GM21529 (cell line): ENCODE measurements at regions not wholly inside any gene's neighbourhood (a gene's known extent, or its start where the extent isn't known, plus 50 kb on each side); places are given as distances from the start of the nearest gene placed in this dataset.
"Not testable (repeated sequence)": the region's sequence is repeated elsewhere in the genome, so short reads cannot be mapped to it uniquely, and the experiment has no call there.

Source experiments
- ATAC-seq: cut with Tn5 transposase; IDR thresholded peaks from one replicate; pipeline ENCODE4 v1.9.1; 2021; ENCODE audit not compliant: unreplicated experiment

DNA sequence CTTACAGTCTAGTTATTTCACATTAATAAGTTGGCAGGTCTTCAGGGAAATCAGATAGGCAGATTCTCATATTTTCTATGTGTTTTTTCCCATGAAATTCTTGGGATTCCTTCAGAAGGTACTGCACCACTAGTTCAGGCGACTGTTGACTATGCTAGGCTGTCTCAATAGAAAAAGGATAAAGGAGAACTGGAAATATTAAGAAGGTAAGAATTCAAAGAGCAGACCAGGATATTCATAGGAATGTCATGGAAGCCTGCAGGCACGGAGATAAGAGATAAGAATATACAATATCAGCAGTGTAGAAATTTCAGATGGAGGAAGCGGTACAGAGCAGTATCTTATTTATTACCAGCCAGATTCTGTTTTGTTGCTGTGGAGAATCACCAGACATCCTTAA, 432.1 kb upstream of the MDFIC2 start:
- ATAC-seq: no peak

DNA sequence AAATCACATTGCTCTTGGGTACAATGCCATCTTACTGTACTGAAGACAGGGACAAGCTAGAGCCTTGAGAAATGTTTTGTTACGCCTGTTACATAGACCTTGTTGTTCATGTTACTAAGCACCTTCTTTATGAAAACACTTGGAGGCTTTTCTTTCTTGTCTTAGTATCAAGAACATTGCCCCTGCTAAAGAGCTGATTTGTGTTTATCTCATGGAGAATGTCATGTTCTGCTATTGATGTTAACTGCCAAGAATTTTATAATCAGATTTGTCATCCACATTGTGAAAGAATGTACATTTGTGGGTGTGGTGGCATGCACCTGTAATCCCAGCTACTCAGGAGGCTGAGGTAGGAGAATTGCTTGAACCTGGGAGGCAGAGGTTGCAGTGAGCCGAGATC, 431.3 kb upstream of the MDFIC2 start:
- no peak for ATAC-seq

DNA sequence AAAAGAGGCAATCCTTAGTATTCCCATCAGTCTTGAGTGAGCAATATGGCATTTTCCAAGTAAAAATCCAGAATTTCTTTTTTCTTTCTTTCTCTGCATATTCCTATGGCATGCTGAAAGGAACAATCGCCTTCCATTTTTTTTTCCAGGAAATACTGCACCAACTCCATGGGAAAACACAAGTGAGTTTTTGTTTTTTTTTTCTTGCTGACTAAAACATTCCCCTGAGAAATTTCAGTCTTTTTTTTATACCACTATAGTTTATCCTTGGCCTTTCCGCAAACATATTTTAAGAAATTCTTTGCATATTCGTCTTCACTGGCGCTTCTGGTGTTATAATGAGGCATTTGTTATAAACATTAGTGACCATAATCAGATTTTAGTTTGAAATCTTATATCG, 429.6 kb upstream of the MDFIC2 start:
- ATAC-seq: no peak

DNA sequence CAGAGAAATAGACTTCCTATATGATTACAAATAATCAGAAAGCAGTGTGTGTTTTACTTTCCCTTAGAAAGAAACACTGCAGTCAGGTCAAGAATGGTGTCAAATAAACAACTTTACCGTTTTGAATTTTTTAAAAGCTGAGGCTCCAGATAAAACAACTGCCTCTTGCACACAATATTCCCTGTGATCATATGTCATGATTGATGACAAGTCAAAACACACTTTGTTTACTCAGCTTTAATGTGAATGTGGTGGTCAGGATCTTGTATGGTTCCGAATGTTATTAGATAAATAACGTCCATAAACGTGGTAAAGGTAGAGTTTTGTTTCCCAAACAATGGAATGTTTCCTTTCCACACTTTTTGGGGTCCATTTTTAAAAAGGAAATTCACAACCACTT, 428.4 kb upstream of the MDFIC2 start:
- ATAC-seq: no peak

DNA sequence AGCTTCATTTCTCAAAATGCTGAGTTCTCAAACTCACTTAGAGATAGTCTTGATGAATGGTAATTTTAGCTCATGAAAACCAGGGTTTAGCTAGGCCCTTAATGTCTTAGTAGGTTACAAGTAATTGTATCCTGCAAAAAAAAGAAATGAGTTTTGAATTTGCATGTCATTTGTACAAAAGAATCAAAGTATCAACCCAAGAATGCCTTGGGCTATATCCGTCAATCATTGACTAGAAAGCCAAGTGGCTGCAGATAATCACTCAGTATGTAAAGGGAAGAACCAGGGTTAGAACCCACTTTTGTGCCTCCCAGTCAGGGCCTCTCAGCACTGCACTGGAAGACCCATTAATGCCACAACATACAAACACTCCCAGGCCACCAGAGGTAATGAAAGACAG, 427.6 kb upstream of the MDFIC2 start:
- ATAC-seq: no peak

DNA sequence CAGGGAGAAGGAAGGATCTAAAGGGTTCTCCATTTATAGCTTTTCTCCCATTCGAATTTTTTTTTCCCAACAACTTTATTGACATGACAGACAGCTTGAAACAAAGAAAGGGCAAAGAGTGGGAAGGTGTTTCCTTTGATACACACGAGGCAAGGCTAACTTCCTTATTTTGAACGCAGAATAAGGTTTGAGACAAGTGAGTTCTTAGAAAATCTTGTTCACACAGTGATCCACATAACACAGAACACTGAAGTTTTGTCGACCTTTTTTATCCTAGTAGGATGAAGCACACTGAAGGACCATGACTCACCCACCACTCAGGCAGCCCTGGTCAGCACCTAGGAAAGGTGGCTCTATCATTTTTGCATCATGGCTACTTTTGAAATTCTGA, 425.8 kb upstream of the MDFIC2 start:
- no peak for ATAC-seq

DNA sequence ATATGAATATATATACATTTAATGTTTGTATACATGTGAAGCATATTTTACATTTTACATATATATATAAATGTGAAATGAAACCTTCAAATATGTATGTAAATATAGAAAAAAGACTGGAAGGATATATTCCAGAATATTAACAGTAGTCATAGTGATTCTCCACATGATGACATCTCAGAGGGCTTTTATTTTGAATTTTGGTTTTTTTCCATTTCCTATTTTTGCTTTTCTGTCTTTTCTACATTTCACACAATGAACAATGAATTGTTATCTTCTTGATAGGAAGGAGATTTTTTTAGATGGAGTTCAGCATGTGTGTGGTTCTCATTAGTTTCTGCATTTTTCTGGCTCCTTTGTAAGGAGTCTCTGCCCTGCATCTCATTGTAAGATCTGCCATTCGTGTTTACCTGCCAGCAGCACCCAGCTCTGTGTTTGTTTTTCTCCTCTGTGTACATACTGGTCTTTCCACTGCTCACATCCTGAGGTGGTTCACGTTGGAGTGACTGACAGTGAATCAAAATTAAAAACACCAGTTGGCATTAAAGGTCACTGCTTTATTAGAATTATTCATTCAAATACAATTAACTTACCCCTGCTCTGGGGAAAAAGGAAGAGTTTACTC, 425.3 kb upstream of the MDFIC2 start:
- no peak for ATAC-seq

DNA sequence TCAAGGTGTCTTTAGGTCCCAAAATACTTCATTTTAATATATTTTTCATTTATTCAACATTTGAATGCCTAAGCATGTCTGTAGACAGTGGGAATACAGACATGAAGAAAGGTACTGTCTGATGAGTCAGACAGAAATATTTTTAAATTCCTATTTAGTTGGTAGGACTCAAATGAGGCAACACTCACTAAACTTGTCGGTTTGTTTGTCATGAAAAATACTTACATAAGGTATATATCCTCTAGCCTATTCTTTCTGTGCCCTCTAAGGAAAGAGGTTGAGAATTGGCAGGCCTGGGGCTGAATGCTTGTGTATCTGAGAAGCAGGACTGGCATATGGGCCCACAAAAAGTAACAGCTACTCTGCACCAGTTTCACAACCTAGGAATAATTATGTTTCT, 423.6 kb upstream of the MDFIC2 start:
- no peak for ATAC-seq

DNA sequence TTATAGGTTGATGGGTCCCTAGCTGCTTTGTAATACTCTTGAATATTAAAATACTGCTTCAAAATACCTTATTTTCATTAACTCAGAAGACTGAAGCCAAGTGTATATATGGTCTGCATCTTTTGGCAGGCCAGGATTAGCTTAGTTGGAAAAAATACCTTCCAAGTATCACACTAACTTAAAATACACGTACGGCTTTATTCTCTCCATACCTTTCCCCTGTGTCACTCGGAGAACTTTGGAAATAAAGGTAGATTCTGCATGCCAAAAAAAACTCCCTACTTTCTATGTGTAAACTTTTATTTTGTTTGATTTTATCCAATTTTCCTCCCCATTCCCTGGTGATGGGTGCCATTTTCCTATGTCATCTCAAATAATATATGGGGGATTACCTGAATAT, 422.3 kb upstream of the MDFIC2 start:
- no peak for ATAC-seq

DNA sequence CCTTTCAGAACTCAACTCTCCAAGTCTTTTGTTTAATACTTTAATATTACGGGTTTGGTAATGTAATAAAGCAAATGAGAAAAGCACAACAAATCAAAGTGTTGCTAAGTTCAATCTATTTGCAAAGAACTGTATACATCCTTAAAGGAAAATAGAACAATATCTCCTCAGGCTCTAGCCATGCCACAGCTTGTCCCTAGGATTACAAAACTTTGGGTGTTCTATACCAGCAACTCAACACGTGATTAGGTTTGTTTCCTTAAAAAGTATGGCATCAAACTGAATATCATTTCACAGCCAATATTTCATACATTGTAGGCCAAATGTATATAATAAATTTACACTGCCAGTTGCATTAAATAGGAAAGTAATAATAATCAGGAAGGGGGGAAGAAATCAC, 418.6 kb upstream of the MDFIC2 start:
- no peak for ATAC-seq

DNA sequence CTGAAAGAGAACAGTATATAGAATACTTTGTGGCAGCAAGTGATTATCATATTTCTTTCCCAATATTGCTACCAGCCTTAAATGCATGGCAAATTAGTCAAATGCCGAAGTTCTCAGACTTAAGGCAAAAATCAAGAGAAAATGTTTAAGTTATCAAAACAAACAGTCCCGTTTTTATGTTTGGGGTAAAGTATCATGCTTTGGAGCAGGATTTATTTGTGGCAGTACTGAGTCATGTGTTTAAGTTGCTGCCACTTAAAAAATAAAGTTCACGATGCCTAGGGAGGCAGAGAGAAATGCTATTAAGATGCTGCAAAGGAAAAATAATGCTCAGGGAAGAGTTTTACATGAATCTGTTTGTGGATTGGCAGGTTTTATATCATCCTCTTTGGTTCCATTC, 417.4 kb upstream of the MDFIC2 start:
- ATAC-seq: no peak

DNA sequence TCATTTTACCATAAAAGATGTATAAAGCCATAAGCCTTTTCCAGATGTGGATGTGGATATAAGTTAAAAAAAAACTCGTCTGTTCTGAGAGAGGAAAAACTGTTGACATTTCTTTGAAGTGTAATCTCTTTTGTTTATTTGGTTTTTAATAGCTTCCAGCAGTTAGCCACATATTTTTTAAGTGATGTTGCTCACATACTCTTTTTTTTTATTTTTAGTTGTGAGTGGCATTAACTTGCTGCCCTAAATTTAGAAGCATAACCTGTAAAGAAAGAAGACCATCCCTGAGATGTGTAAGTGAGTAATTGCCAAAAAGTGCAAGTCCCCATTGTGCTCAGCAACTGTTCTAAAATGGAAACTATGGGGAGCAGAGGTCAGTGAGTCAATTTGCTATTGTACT, 415.9 kb upstream of the MDFIC2 start:
- ATAC-seq: no peak

DNA sequence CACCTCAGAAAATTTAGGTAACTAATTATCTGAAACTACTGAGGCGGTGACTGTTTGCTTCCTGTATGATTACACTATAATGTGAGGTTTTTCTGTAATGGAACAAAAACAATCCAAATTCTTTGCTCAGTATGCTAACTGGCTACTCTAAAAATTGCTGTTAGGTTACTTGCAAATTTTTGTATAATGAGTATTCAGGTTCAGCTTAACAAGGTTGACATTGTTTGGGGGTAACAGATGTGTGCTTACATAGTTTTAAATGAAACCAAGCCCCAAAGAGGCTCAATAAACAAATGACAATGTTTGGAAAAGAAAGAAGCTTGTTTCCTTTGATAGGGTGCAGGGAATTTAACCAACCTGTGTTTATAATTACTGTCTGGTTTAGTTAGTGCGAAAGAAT, 414.5 kb upstream of the MDFIC2 start:
- no peak for ATAC-seq

DNA sequence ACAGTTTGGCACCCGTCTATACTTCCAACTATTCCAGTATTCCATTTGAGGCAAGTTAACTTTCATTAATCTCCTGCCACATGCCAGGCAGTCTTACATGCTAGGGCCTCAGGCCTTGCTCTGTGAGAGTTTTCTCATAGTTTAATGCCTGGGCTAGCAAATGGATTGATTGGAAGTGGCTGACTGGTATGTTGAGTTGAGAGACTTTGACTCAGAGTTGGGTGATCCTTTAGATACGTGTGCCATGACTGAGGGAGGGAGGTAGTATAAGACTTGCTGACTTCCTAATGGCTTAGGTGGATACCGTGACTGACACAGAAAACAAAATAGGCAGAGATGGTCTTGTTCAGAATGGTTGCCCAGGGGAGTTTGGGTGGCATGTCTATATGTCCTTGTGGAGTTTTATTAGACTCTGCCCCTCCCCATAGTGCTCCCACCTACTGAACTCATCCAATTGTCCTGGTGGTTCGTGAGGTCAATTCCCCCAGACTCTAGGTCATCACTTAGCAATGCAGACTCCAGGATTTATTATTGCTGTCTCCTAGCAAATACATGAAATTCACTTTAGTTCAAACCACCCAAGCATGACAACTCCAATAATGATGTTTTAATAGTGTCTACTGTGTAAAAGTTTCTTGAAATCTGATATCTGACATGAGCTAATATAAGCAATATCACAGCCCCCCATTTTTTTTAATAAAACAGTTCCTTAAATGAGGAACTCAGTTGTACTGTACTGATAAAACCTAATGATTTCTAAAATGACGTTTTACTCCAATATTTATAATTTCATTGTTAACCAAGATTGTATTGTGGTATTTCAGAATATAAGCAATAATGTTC, 413.9 kb upstream of the MDFIC2 start:
- ATAC-seq: no peak

DNA sequence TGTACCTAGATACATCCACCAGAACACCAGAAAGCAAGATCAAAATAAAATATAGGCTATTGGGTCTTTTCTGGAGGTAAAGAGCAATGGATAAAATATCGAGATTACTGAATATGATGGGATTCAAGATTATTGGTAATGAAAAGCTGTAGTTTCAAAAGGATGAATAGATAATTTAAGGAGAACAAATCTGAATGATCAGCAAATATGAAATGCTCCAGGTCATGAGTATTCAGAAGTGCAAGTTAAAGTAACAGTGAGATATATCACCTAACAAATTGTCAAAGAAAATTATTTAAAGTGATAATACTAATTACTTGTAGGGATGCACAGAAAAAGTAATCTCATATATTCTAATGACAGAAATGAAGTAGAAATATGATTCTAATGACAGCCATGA, 409.6 kb upstream of the MDFIC2 start:
- ATAC-seq: no peak

DNA sequence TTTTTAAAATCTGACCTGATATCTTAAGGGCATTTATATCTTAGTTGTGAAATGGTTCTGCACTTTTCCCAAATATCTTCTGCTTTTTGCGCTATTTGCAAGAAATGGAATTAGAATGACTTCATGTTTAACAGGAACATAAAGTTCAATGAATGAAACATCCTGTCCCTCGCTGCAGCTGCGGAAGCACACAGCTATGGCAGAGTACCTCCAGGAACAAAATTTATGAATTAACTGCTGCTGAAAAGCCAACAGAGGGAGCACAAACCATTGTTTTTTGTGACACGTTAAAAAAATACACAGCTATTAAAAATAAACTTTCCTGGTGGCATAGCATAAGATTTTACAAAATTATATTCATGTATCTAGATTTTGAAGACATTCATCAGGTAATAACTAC, 404.4 kb upstream of the MDFIC2 start:
- no peak for ATAC-seq

DNA sequence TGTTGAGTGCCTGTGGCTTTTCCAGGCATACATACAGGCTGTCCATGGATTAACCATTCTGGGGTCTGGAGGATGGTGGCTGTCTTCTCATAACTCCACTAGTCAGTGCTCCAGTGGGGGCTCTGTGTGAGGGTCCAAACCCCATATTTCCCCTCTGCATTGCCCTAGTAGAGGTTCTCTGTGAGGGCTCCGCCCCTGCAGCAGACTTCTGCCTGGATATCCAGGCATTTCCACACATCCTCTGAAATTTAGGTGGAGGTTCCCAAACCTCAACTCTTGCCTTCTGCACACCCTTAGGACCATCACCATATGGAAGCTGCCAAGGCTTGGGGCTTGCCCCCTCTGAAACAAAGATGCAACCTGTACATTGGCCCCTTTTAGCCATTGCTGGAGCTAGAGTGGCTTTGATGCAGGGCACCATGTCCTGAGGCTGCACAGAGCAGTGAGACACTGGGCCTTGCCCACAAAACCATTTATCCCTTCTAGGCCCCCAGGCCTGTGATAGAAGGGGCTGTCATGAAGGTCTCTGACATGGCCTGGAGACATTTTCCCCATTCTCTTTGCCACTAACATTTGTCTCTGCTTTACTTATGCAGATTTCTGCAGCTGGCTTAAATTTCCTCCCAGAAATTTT, 400.1 kb upstream of the MDFIC2 start:
- no peak for ATAC-seq

DNA sequence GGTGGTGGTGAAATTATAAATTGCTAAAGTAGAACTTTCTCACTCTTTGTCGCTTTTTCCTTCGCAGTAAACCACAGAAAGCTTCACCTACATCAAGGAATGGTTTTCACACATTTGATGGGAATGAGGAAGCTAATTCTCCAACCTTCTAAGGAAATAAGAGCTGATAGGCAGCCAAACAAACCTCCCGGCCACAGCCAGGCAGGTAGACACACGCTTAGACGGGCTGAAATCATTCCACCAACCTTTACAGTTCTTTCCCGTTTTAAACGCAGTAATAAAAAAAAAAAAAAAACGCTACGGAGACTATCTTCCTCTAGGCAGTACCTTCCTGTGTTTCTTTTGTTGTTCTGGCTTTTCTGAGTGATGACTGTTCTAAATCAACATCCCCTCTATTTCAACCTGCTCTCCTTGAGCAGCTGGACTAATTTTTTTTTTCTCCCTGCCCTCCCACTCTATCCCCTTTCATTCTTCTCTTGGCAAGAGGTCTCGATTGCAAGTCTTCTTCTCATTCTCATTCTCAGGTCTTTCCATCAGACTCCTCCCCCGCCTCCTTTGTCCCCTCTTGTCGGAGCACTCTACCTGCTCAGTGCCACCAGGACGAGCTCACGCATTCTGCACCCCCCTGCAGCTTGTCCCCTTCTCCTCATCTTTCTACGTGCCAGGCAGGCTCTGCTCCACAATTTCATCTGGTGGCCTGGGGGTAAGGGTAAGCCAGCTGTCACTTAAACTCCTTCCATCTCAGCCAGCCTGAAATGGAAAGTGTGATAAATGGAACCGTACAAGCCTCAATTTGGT, 391.1 kb upstream of the MDFIC2 start:
- ATAC-seq: no peak

DNA sequence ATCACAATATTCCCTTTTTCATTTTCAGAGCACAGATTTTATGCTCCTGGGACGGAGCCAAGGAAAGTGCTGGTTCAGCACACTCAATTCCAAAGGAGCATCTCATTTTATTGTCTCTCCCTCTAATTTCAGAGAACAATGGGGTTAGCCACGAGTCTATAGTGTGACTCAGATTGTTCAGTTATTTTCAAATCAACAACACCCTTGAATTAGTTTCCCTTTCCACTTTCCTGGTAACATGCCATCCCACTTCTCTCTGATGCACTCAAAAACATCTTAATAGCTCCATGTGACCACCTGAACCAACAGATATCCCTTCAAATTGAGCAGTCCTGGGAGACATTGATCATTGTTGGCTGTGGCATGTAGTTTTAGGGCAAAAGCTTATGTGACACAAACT, 389.7 kb upstream of the MDFIC2 start:
- ATAC-seq: no peak

DNA sequence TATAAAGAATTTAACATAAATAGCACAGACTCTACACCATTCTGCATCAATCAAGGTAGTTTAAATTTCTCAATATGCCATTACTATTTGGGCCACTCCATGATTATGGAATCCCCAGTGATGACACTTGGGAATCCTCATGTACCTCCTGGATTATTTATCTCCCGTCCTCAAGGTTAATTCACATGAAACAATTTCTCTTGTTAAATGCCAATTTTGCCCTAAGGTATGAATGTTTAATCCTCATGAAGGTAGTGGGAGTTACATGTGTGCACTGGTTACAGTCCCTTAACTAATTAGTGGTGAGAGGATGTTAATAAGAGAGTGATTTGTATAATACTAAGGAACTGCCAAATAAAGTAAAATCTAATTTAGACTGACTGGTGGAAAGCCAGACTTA, 372.3 kb upstream of the MDFIC2 start:
- ATAC-seq: no peak

DNA sequence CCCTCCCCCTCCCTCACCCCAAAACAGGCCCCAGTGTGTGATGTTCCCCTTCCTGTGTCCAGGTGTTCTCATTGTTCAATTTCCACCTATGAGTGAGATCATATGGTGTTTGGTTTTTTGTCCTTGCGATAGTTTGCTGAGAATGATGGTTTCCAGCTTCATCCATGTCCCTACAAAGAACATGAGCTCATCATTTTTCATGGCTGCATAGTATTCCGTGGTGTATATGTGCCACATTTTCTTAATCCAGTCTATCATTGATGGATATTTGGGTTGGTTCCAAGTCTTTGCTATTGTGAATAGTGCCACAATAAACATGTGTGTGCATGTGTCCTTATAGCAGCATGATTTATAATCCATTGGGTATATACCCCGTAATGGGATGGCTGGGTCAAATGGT, 363.4 kb upstream of the MDFIC2 start:
- not testable (repeated sequence) for ATAC-seq
